ENCODE measurements at regions not wholly inside any gene's neighbourhood (a gene's known extent, or its start where the extent isn't known, plus 50 kb on each side); places are given as distances from the start of the nearest gene placed in this dataset.

DNA sequence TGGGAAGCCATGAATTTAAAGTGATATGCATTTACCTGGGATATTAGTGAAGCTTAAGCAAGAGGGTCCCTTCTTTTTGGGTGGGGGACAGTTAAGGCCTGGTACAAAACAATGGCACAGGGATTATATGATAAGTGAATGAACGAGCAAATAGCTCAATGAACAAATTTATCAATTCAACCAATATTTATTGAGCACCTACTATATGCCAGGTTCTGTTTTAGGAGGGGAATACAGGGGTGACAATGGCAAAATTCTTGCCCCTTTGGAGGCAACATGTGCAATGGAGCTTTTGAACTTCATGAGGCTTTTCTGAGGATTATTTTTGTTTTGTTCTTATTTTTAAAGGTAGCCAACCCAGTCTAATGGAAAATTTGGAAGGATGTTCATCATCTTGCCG is 68.2 kb downstream of the FOXD2 start:
- Mint-ChIP-seq H3K4me3 (no peak overlapping the region), H3K9me3 (peaks cover 0 to 3% (median 1%) of the 10 kb centered on the region in 8 donors), H3K27me3 (peaks cover 48 to 60% of the 10 kb centered on the region in 2 donors), H3K4me1 (peaks cover 0 to 9% (median 2%) of the 10 kb centered on the region in 4 donors), H3K27ac (no peak overlapping the region), H3K36me3 (no peaks in the 10 kb centered on the region)
- Histone ChIP-seq H3K27ac (ENCODE audit: low read depth, low read length) (no peak overlapping the region), H3K27me3 (ENCODE audit: insufficient read depth, low read length) (peaks cover 28% of the 10 kb centered on the region), H3K4me1 (ENCODE audit: insufficient read depth, low read length) (peaks cover 12% of the 10 kb centered on the region), H3K4me3 (ENCODE audit: low read length in 2 of 2) (no peak overlapping the region), H3K36me3 (ENCODE audit: insufficient read depth, low read length) (no peaks in the 10 kb centered on the region), H3K9me3 (ENCODE audit: control insufficient read depth in 1 of 2, low read length in 2 of 2) (no peaks in the 10 kb centered on the region)
- intact Hi-C loops (cut with micrococcal nuclease), result no loop called here
- no peak for DNase-seq
- POLR2A ChIA-PET (ENCODE audit: partially characterized antibody), result no interaction called here
- CTCF ChIA-PET (ENCODE audit: partially characterized antibody), result interaction anchor here (1.3 kb wide), 1 partner anchor 15 kb away, joined by 3 read pairs; no protein-coding TSS in a partner anchor

GRCh38 chr1:47507144-47507543 is 69.3 kb downstream of the FOXD2 start:
- no peaks in the 10 kb centered on the region for H3K36me3 ChIP-seq (ENCODE audit: insufficient read depth, low read length)
- no peaks in the 10 kb centered on the region for H3K36me3 Mint-ChIP-seq
- CTCF ChIA-PET (ENCODE audit: partially characterized antibody), result interaction anchor here (1.2 kb wide), 1 partner anchor 70 kb away, joined by 4 read pairs; the partner anchor contains the start of gene FOXD2

GRCh38 chr1:47507881-47508701 is 70.2 kb downstream of the FOXD2 start:
- Histone ChIP-seq H3K36me3 (ENCODE audit: insufficient read depth, low read length) (no peaks in the 10 kb centered on the region), H3K27me3 (ENCODE audit: insufficient read depth, low read length) (peaks cover 28% of the 10 kb centered on the region), H3K27ac (ENCODE audit: low read depth, low read length) (no peak overlapping the region), H3K4me1 (ENCODE audit: insufficient read depth, low read length) (peaks cover 12% of the 10 kb centered on the region), H3K9me3 (ENCODE audit: control insufficient read depth in 1 of 2, low read length in 2 of 2) (no peaks in the 10 kb centered on the region), H3K4me3 (ENCODE audit: low read length in 2 of 2) (no peak overlapping the region)
- Mint-ChIP-seq H3K27ac (no peak overlapping the region), H3K27me3 (peaks cover 48 to 61% of the 10 kb centered on the region in 2 donors), H3K36me3 (no peaks in the 10 kb centered on the region), H3K4me1 (peaks cover 0 to 9% (median 2%) of the 10 kb centered on the region in 4 donors), H3K4me3 (peak overlapping the region in 7 of 8 donors; percentile 2 to 75 (median 61)), H3K9me3 (peaks cover 0 to 6% (median 3%) of the 10 kb centered on the region in 8 donors)
- ChIA-PET POLR2A (ENCODE audit: partially characterized antibody) (no interaction called here), CTCF (ENCODE audit: partially characterized antibody) (interaction anchor here (1.2 kb wide), 1 partner anchor 70 kb away, joined by 4 read pairs; the partner anchor contains the start of gene FOXD2)
- intact Hi-C loops (cut with micrococcal nuclease), result no loop called here
- peak in 1 of 5 donors; percentile 4 for DNase-seq

More at GRCh38 chr1:47507144-47507543, 69.3 kb downstream of the FOXD2 start:
- Histone ChIP-seq H3K4me1 (ENCODE audit: insufficient read depth, low read length) (peaks cover 12% of the 10 kb centered on the region), H3K27ac (ENCODE audit: low read depth, low read length) (no peak overlapping the region), H3K4me3 (ENCODE audit: low read length in 2 of 2) (no peak overlapping the region), H3K27me3 (ENCODE audit: insufficient read depth, low read length) (peaks cover 28% of the 10 kb centered on the region), H3K9me3 (ENCODE audit: control insufficient read depth in 1 of 2, low read length in 2 of 2) (no peaks in the 10 kb centered on the region)
- POLR2A ChIA-PET (ENCODE audit: partially characterized antibody), result no interaction called here
- DNase-seq, result no peak
- Mint-ChIP-seq H3K4me1 (peaks cover 0 to 9% (median 2%) of the 10 kb centered on the region in 4 donors), H3K27me3 (peaks cover 47 to 60% of the 10 kb centered on the region in 2 donors), H3K9me3 (peaks cover 0 to 4% (median 2%) of the 10 kb centered on the region in 8 donors), H3K27ac (no peak overlapping the region), H3K4me3 (peak overlapping the region in 5 of 8 donors; percentile 28 to 46 (median 34))
- intact Hi-C loops (cut with micrococcal nuclease), result no loop called here

DNA sequence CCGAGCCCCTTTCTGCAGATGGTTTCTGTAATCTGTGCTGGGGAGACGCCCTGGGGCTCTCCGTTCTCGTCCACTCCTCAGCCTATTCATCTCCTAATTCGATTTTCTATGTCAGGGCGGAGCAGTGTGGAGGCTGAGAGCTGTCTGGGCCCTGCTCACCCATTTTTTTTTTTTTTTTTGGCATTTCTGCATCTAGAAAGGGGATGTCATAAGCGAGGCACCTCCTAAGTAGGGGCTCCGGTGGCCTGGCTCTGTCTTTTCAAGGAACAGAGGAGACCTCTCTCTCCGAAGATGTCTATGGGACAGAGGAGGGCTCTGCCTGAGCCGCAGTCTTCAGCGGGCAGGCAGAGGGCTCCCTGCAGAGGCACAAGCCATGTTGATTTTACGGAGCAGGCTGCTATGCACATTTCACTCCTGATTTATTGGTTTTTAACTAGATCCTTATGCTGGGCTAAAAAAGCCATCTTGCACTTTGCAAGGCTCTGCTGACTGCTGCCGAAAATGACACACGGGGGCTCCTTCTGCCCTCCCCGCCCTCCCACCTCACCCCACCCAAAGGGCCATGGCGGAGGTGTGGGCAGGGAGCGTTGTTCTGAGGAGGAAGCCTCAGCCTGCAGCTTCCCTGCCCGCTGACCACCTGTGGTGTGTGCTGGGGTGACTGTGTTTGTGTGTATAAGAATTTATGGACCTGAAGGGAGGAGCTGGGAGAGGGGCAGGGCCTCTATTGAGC is 71.0 kb downstream of the FOXD2 start:
- DNase-seq, result no peak
- no peak overlapping the region for H3K4me3 ChIP-seq (ENCODE audit: low read length in 2 of 2)
- Mint-ChIP-seq H3K36me3 (no peaks in the 10 kb centered on the region), H3K27me3 (peaks cover 48 to 58% of the 10 kb centered on the region in 2 donors), H3K9me3 (peaks cover 0 to 10% (median 6%) of the 10 kb centered on the region in 8 donors), H3K4me1 (peaks cover 0 to 9% (median 2%) of the 10 kb centered on the region in 4 donors), H3K4me3 (peak overlapping the region; percentile 46 to 75 (median 63)), H3K27ac (no peak overlapping the region)
- CTCF ChIA-PET (ENCODE audit: partially characterized antibody), result no interaction called here
- H3K4me1 ChIP-seq (ENCODE audit: insufficient read depth, low read length), result peaks cover 12% of the 10 kb centered on the region
- no peaks in the 10 kb centered on the region for H3K36me3 ChIP-seq (ENCODE audit: insufficient read depth, low read length)
- peaks cover 28% of the 10 kb centered on the region for H3K27me3 ChIP-seq (ENCODE audit: insufficient read depth, low read length)
- intact Hi-C loops (cut with micrococcal nuclease), result no loop called here
- no peaks in the 10 kb centered on the region for H3K9me3 ChIP-seq (ENCODE audit: control insufficient read depth in 1 of 2, low read length in 2 of 2)
- POLR2A ChIA-PET (ENCODE audit: partially characterized antibody), result no interaction called here
- H3K27ac ChIP-seq (ENCODE audit: low read depth, low read length), result no peak overlapping the region

GRCh38 chr1:47510282-47510811 is 72.5 kb downstream of the FOXD2 start:
- no peak for DNase-seq
- intact Hi-C loops (cut with micrococcal nuclease), result no loop called here
- Histone ChIP-seq H3K4me3 (ENCODE audit: low read length in 2 of 2) (no peak overlapping the region), H3K36me3 (ENCODE audit: insufficient read depth, low read length) (no peaks in the 10 kb centered on the region), H3K27ac (ENCODE audit: low read depth, low read length) (no peak overlapping the region), H3K27me3 (ENCODE audit: insufficient read depth, low read length) (peaks cover 28% of the 10 kb centered on the region), H3K4me1 (ENCODE audit: insufficient read depth, low read length) (peaks cover 12% of the 10 kb centered on the region), H3K9me3 (ENCODE audit: control insufficient read depth in 1 of 2, low read length in 2 of 2) (no peaks in the 10 kb centered on the region)
- H3K4me3 Mint-ChIP-seq, result no peak overlapping the region
- H3K27me3 Mint-ChIP-seq, result peaks cover 50 to 65% of the 10 kb centered on the region in 2 donors
- peaks cover 0 to 9% (median 2%) of the 10 kb centered on the region in 4 donors for H3K4me1 Mint-ChIP-seq
- no peaks in the 10 kb centered on the region for H3K36me3 Mint-ChIP-seq
- ChIA-PET CTCF (ENCODE audit: partially characterized antibody) (no interaction called here), POLR2A (ENCODE audit: partially characterized antibody) (no interaction called here)
- H3K27ac Mint-ChIP-seq, result no peak overlapping the region
- H3K9me3 Mint-ChIP-seq, result peaks cover 2 to 20% (median 12%) of the 10 kb centered on the region in 8 donors

DNA sequence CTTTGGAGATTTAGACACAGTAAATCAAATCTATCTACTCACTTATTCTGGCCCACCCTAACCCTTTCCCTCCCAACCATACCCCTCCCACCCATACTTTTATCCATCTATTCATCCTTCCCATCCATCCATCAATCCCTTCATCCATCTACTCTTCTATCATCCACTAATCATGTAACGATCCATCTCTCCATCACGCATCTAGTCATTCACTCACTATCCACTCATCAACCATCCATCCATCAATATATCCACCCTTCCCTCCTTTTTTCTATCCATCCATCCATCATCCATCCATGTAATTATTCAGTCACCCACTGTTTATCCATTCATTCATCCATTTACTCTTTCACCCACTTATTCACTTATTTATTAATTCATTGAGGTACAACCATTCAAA is 74.0 kb downstream of the FOXD2 start:
- Histone ChIP-seq H3K36me3 (ENCODE audit: insufficient read depth, low read length) (no peaks in the 10 kb centered on the region), H3K9me3 (ENCODE audit: control insufficient read depth in 1 of 2, low read length in 2 of 2) (no peaks in the 10 kb centered on the region), H3K4me1 (ENCODE audit: insufficient read depth, low read length) (peaks cover 12% of the 10 kb centered on the region), H3K27me3 (ENCODE audit: insufficient read depth, low read length) (peaks cover 20% of the 10 kb centered on the region), H3K27ac (ENCODE audit: low read depth, low read length) (no peak overlapping the region), H3K4me3 (ENCODE audit: low read length in 2 of 2) (no peak overlapping the region)
- Mint-ChIP-seq H3K4me3 (no peak overlapping the region), H3K36me3 (no peaks in the 10 kb centered on the region), H3K9me3 (peaks cover 2 to 20% (median 14%) of the 10 kb centered on the region in 8 donors), H3K4me1 (peaks cover 0 to 9% (median 2%) of the 10 kb centered on the region in 4 donors), H3K27me3 (peaks cover 43 to 55% of the 10 kb centered on the region in 2 donors), H3K27ac (no peak overlapping the region)
- ChIA-PET CTCF (ENCODE audit: partially characterized antibody) (no interaction called here), POLR2A (ENCODE audit: partially characterized antibody) (no interaction called here)
- no peak for DNase-seq
- intact Hi-C loops (cut with micrococcal nuclease), result no loop called here

DNA sequence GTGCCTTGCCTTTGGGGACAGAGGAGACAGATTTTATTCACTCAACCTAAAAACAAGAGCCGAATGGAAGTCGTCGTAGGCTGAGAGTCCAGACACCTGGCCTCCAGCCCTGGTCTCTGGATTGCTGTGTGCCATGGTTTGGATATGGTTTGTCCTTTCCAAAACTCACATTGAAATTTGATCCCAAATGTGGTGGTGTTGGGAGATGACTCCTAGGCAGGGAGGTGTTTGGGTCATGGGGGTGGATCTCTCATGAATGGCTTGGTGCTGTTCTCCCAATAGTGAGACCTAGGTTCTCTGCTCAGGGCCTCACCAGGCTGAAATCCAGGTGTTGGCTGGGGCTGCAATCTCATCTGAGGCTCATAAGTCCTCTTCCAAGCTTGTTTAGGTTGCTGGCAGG is 75.5 kb downstream of the FOXD2 start:
- Mint-ChIP-seq H3K4me3 (no peak overlapping the region), H3K9me3 (peaks cover 2 to 20% (median 14%) of the 10 kb centered on the region in 8 donors), H3K4me1 (peaks cover 0 to 9% (median 2%) of the 10 kb centered on the region in 4 donors), H3K27ac (no peak overlapping the region), H3K36me3 (no peaks in the 10 kb centered on the region), H3K27me3 (peaks cover 37 to 64% of the 10 kb centered on the region in 2 donors)
- H3K27ac ChIP-seq (ENCODE audit: low read depth, low read length), result no peak overlapping the region
- H3K36me3 ChIP-seq (ENCODE audit: insufficient read depth, low read length), result no peaks in the 10 kb centered on the region
- DNase-seq, result no peak
- intact Hi-C loops (cut with micrococcal nuclease), result no loop called here
- peaks cover 9% of the 10 kb centered on the region for H3K4me1 ChIP-seq (ENCODE audit: insufficient read depth, low read length)
- POLR2A ChIA-PET (ENCODE audit: partially characterized antibody), result no interaction called here
- H3K9me3 ChIP-seq (ENCODE audit: control insufficient read depth in 1 of 2, low read length in 2 of 2), result no peaks in the 10 kb centered on the region
- peaks cover 13% of the 10 kb centered on the region for H3K27me3 ChIP-seq (ENCODE audit: insufficient read depth, low read length)
- CTCF ChIA-PET (ENCODE audit: partially characterized antibody), result no interaction called here
- H3K4me3 ChIP-seq (ENCODE audit: low read length in 2 of 2), result no peak overlapping the region

All from CD4-positive, alpha-beta memory T cell (primary cell).